Loucy (cell line): ENCODE measurements at regions not wholly inside any gene's neighbourhood (a gene's known extent, or its start where the extent isn't known, plus 50 kb on each side); places are given as distances from the start of the nearest gene placed in this dataset.

Source experiments
- CTCF ChIP-seq: fragments of 200-600 bp; sonication (generic); conservative IDR thresholded peaks from 2 replicates; pipeline ENCODE4 v1.5.1; 2014; ENCODE audit warnings: mild to moderate bottlenecking, antibody characterized with exemption, low read length
- EZH2phosphoT487 ChIP-seq: fragments of 200-600 bp; IDR thresholded peaks from 2 replicates; pipeline ENCODE4 v1.6.1; 2018; ENCODE audit warnings: antibody characterized with exemption, mild to moderate bottlenecking, moderate library complexity, borderline replicate concordance

- TF ChIP-seq CTCF (no peak), EZH2phosphoT487 (no peak)
Measured at GRCh38 chr7:36781011-36781738, 56.9 kb upstream of the AOAH start.
